Gastroesophageal sphincter (tissue), 4 donors: ENCODE measurements at regions not wholly inside any gene's neighbourhood (a gene's known extent, or its start where the extent isn't known, plus 50 kb on each side); places are given as distances from the start of the nearest gene placed in this dataset.

Experiments
- ATAC-seq: fragments of 150-250 bp; one replicate; pipeline ENCODE4 v1.9.1; 2016; ENCODE audit warnings: mild to moderate bottlenecking, moderate library complexity
- H3K27ac ChIP-seq, 4 donors: fragments of 200-600 bp; sonication (generic) in 3 of 4; 1 replicate in 3 of 4; 2 replicates in 1 of 4; pipeline ENCODE4 v1.5.1; 2016 to 2019
- H3K27me3 ChIP-seq: fragments of 200-600 bp; sonication (generic); one replicate; pipeline ENCODE4 v1.5.1; 2019
- H3K36me3 ChIP-seq, 2 donors: fragments of 200-600 bp; sonication (generic); one replicate each; pipeline ENCODE4 v1.5.1; 2019; ENCODE audit warnings: control low read depth in 1 of 2
- H3K4me1 ChIP-seq, 3 donors: fragments of 200-600 bp; sonication (generic); 1 replicate in 2 of 3; 2 replicates in 1 of 3; pipeline ENCODE4 v1.5.1; 2016 to 2019; ENCODE audit warnings: control low read depth in 2 of 3
- H3K4me3 ChIP-seq, 2 donors: fragments of 200-600 bp; sonication (generic); one replicate each; pipeline ENCODE4 v1.5.1; 2019; ENCODE audit warnings: mild to moderate bottlenecking in 1 of 2, moderate library complexity in 1 of 2
- H3K9me3 ChIP-seq, 3 donors: fragments of 200-600 bp; sonication (generic); one replicate each; pipeline ENCODE4 v1.5.1; 2017 to 2019; ENCODE audit warnings: control low read depth in 2 of 3
- CTCF ChIP-seq, 4 experiments: fragments of 200-600 bp in 2 of 4; fragments of 450-650 bp in 2 of 4; sonication (generic) in 1 of 4; IDR thresholded peaks; one replicate each; pipeline ENCODE4 v1.5.1; 2017 to 2019; ENCODE audit warnings: antibody characterized with exemption in 4 of 4, mild to moderate bottlenecking in 2 of 4, moderate library complexity in 2 of 4
- EP300 ChIP-seq: sonication (generic); formaldehyde crosslinking; IDR thresholded peaks from one replicate; pipeline ENCODE4 v1.6.1; 2017; ENCODE audit warnings: antibody characterized with exemption, mild to moderate bottlenecking
- POLR2A ChIP-seq, 2 donors: fragments of 450-650 bp; IDR thresholded peaks; one replicate each; pipeline ENCODE4 v1.6.1; 2017; ENCODE audit warnings: antibody characterized with exemption in 2 of 2, mild to moderate bottlenecking in 2 of 2, moderate library complexity in 1 of 2
- POLR2AphosphoS5 ChIP-seq: sonication (generic); formaldehyde crosslinking; IDR thresholded peaks from one replicate; pipeline ENCODE4 v1.6.1; 2017; ENCODE audit warnings: antibody characterized with exemption
- WGBS, 2 donors: methylation state at CpG; one replicate each; pipeline ENCODE4 v1.1.5; 2018; ENCODE audit warnings: low coverage in 1 of 2; 5-methylcytosine and 5-hydroxymethylcytosine counted together

GRCh38 chr4:62414563-62414962 is 1214.4 kb downstream of the ADGRL3 start:
- ATAC-seq, result no peak
- no peaks in the 10 kb centered on the region for H3K27me3 ChIP-seq
- H3K27ac ChIP-seq, result no peak overlapping the region
- TF ChIP-seq EP300 (no peak), POLR2A (IDR thresholded peaks at IDR 0.05) (no peak), CTCF (IDR thresholded peaks at IDR 0.05) (no peak)
- no peaks in the 10 kb centered on the region for H3K36me3 ChIP-seq
- H3K9me3 ChIP-seq, result no peaks in the 10 kb centered on the region
- H3K4me1 ChIP-seq, result no peaks in the 10 kb centered on the region
- H3K4me3 ChIP-seq, result no peak overlapping the region

DNA sequence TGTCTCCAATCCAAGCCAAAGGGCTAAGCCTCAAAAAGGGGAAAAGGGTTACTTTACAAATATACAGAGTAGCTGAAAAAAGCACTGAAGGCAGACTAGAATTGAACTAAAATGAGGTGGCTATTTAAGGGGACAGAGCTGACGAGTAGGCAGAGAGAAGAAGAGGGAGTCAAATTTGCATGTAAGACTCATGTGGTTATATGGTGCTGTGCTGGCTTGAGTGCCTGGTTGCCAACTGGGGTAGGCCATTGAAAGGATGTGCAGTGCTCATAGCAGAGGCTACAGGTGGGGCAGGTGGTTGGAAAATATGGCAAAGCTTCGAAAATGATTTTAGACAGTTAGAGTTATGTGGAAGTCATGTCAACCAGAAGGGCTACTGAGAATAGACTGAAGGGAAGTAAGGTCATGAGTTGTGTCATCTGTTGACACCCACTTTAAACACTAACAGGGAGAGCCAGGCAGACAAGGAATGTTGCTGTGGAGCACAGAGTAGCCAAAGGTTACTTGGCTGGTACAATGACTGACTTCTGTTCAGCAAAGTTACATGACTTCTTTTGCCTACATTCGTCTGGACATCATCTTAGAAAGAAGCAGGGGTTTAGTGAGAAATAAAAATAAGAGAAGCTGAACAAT is 1210.4 kb downstream of the ADGRL3 start:
- Histone ChIP-seq H3K9me3 (no peaks in the 10 kb centered on the region), H3K27ac (no peak overlapping the region), H3K4me1 (peaks cover 0 to 6% (median 0%) of the 10 kb centered on the region in 3 donors), H3K36me3 (no peaks in the 10 kb centered on the region), H3K4me3 (no peak overlapping the region), H3K27me3 (no peaks in the 10 kb centered on the region)
- no peak for TF ChIP-seq CTCF (IDR thresholded peaks at IDR 0.05)
- no peak for TF ChIP-seq POLR2AphosphoS5
- no peak for TF ChIP-seq EP300
- no peak for TF ChIP-seq POLR2A (IDR thresholded peaks at IDR 0.05)
- 73 to 86% methylated on average over 3 of the region's 3 CpGs for WGBS, 2 donors
- ATAC-seq, result no peak

DNA sequence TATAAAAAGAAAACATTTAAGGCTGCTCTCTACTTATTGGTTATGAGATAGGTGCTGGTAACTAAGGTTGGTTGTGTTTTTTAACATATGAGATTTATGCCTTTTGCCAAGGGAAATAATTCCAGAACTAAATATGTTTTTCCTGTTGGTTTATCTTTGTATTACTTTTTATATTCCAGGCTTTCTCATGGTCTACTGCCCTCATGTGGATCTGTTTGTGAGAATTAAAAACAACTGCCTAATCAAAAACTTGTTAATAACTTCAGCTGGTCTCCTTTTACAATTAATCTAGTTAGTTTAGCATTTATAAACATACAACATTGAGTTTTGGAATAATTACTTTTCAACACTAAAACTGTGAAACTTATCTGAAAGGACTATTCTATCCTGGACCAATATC is 1208.3 kb downstream of the ADGRL3 start:
- Histone ChIP-seq H3K9me3 (no peaks in the 10 kb centered on the region), H3K36me3 (no peaks in the 10 kb centered on the region), H3K4me1 (peaks cover 0 to 6% (median 0%) of the 10 kb centered on the region in 3 donors), H3K27me3 (no peaks in the 10 kb centered on the region), H3K27ac (no peak overlapping the region), H3K4me3 (no peak overlapping the region)
- no peak for ATAC-seq
- TF ChIP-seq POLR2A (IDR thresholded peaks at IDR 0.05) (no peak), POLR2AphosphoS5 (no peak), EP300 (no peak), CTCF (IDR thresholded peaks at IDR 0.05) (no peak)

- no peak for TF ChIP-seq EP300
- no peak for TF ChIP-seq POLR2A (IDR thresholded peaks at IDR 0.05)
- no peak for TF ChIP-seq CTCF (IDR thresholded peaks at IDR 0.05)
- no peak for TF ChIP-seq POLR2AphosphoS5
- Histone ChIP-seq H3K27me3 (no peaks in the 10 kb centered on the region), H3K27ac (no peak overlapping the region), H3K4me1 (peaks cover 0 to 6% (median 0%) of the 10 kb centered on the region in 3 donors), H3K36me3 (no peaks in the 10 kb centered on the region), H3K4me3 (no peak overlapping the region), H3K9me3 (no peaks in the 10 kb centered on the region)
- WGBS, 2 donors, result 60 to 80% methylated on average over 1 of the region's 1 CpG
- ATAC-seq, result no peak
Measured at GRCh38 chr4:62407534-62407933, 1207.4 kb downstream of the ADGRL3 start.

DNA sequence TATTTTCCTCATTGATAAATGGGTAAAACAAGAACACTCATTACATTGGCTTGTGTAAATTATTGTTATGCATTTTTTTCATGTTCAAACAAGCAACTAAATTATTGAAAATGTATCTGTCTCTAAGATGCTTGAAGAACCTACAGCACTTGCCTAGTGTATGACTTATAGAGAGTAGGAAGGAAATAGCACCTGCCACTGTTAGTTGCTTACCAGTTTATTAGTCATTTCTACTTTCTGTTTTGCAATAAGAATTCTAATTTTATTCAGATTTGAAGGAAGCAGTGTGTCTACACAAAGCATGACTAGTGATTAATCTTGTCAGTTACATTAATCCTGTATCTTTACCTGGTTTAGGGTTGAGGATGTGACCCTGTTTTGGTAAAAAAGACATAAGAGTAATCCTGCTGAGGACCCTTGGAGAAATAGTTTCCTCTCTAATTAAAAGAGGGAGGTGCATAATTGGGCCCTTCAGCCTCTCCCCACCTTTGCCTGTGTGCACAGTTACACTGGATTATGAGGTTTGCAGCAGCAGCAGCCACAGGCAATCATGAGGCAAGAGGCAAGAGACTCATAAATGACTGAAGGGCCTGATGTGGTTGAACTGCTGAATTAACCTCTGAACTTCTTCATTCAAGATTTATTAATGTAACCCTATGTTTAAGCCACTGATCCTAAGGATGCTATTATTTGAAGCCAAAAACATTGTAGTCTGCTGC is 1202.1 kb downstream of the ADGRL3 start:
- Histone ChIP-seq H3K27me3 (no peaks in the 10 kb centered on the region), H3K4me3 (no peak overlapping the region), H3K27ac (no peak overlapping the region), H3K4me1 (no peaks in the 10 kb centered on the region), H3K9me3 (no peaks in the 10 kb centered on the region), H3K36me3 (no peaks in the 10 kb centered on the region)
- no peak for ATAC-seq
- TF ChIP-seq POLR2A (IDR thresholded peaks at IDR 0.05) (no peak), CTCF (IDR thresholded peaks at IDR 0.05) (no peak), EP300 (no peak), POLR2AphosphoS5 (no peak)
